Chondrocyte (in vitro differentiated cells): ENCODE measurements at regions not wholly inside any gene's neighbourhood (a gene's known extent, or its start where the extent isn't known, plus 50 kb on each side); places are given as distances from the start of the nearest gene placed in this dataset.
A peak's percentile ranks its signal among the peaks of the same experiment; 100 is the strongest.

Source experiments
- DNase-seq: peaks from one replicate; pipeline ENCODE4 v3.0.0; 2021; ENCODE audit warnings: mixed read lengths, low spot score
- H3K27ac Mint-ChIP-seq: one replicate; pipeline ENCODE4 v1.8.0; 2021; ENCODE audit warnings: mild to moderate bottlenecking, moderate library complexity, mixed read lengths; ENCODE audit not compliant: unreplicated experiment
- H3K27me3 Mint-ChIP-seq: 2 replicates; pipeline ENCODE4 v1.8.0; 2021; ENCODE audit warnings: low read depth, mixed read lengths
- H3K36me3 Mint-ChIP-seq: 2 replicates; pipeline ENCODE4 v1.8.0; 2021; ENCODE audit warnings: low read depth, mixed read lengths
- H3K4me1 Mint-ChIP-seq: 2 replicates; pipeline ENCODE4 v1.8.0; 2021; ENCODE audit warnings: low read depth, mild to moderate bottlenecking, mixed read lengths
- H3K4me3 Mint-ChIP-seq: one replicate; pipeline ENCODE4 v1.8.0; 2021; ENCODE audit warnings: mild to moderate bottlenecking, moderate library complexity, mixed read lengths; ENCODE audit not compliant: unreplicated experiment
- H3K9me3 Mint-ChIP-seq: 2 replicates; pipeline ENCODE4 v1.8.0; 2021; ENCODE audit warnings: low read depth, mixed read lengths
- CTCF ChIP-seq: fragments of 200-600 bp; sonication (generic); IDR thresholded peaks from 2 replicates; pipeline ENCODE4 v1.5.0; 2021; ENCODE audit warnings: antibody characterized with exemption, mild to moderate bottlenecking, moderate library complexity

GRCh38 chr5:3511519-3511918, 84.1 kb upstream of the IRX1 start:
- no peak for DNase-seq

GRCh38 chr5:3510642-3511417, 84.8 kb upstream of the IRX1 start:
- H3K27me3 Mint-ChIP-seq, result no peaks in the 10 kb centered on the region
- no peak for DNase-seq
- no peaks in the 10 kb centered on the region for H3K36me3 Mint-ChIP-seq
- no peak overlapping the region for H3K27ac Mint-ChIP-seq
- TF ChIP-seq CTCF, result no peak
- no peaks in the 10 kb centered on the region for H3K4me1 Mint-ChIP-seq
- peaks cover 17% of the 10 kb centered on the region for H3K9me3 Mint-ChIP-seq
- no peak overlapping the region for H3K4me3 Mint-ChIP-seq

More at GRCh38 chr5:3511519-3511918, 84.1 kb upstream of the IRX1 start:
- H3K27me3 Mint-ChIP-seq, result no peaks in the 10 kb centered on the region
- H3K27ac Mint-ChIP-seq, result no peak overlapping the region
- H3K36me3 Mint-ChIP-seq, result no peaks in the 10 kb centered on the region
- no peaks in the 10 kb centered on the region for H3K4me1 Mint-ChIP-seq
- H3K4me3 Mint-ChIP-seq, result no peak overlapping the region
- peaks cover 17% of the 10 kb centered on the region for H3K9me3 Mint-ChIP-seq
- TF ChIP-seq CTCF, result no peak

- TF ChIP-seq CTCF, result peak; percentile 32
- Mint-ChIP-seq H3K4me3 (no peak overlapping the region), H3K27ac (no peak overlapping the region), H3K9me3 (peaks cover 20% of the 10 kb centered on the region), H3K4me1 (no peaks in the 10 kb centered on the region), H3K27me3 (no peaks in the 10 kb centered on the region), H3K36me3 (no peaks in the 10 kb centered on the region)
- no peak for DNase-seq
These were observed 86.3 kb upstream of the IRX1 start for GRCh38 chr5:3509290-3509689.

GRCh38 chr5:3508395-3508794, 87.2 kb upstream of the IRX1 start:
- Mint-ChIP-seq H3K9me3 (peaks cover 20% of the 10 kb centered on the region), H3K4me3 (no peak overlapping the region), H3K36me3 (no peaks in the 10 kb centered on the region), H3K27ac (no peak overlapping the region), H3K27me3 (no peaks in the 10 kb centered on the region), H3K4me1 (no peaks in the 10 kb centered on the region)
- no peak for DNase-seq
- no peak for TF ChIP-seq CTCF

- no peak overlapping the region for H3K4me3 Mint-ChIP-seq
- H3K27ac Mint-ChIP-seq, result no peak overlapping the region
- TF ChIP-seq CTCF, result no peak
- H3K9me3 Mint-ChIP-seq, result peaks cover 12% of the 10 kb centered on the region
- H3K36me3 Mint-ChIP-seq, result no peaks in the 10 kb centered on the region
- H3K4me1 Mint-ChIP-seq, result no peaks in the 10 kb centered on the region
- DNase-seq, result peak; percentile 73
- H3K27me3 Mint-ChIP-seq, result peaks cover 9% of the 10 kb centered on the region
These were observed 104.6 kb upstream of the IRX1 start for GRCh38 chr5:3490957-3491507.
